CD4-positive, alpha-beta T cell treated with Interleukin-21 for 1 hour (primary cell): ENCODE measurements at regions not wholly inside any gene's neighbourhood (a gene's known extent, or its start where the extent isn't known, plus 50 kb on each side); places are given as distances from the start of the nearest gene placed in this dataset.

Experiments used
- DNase-seq: peaks from one replicate; pipeline ENCODE4 v3.0.0-alpha.2; 2020

DNA sequence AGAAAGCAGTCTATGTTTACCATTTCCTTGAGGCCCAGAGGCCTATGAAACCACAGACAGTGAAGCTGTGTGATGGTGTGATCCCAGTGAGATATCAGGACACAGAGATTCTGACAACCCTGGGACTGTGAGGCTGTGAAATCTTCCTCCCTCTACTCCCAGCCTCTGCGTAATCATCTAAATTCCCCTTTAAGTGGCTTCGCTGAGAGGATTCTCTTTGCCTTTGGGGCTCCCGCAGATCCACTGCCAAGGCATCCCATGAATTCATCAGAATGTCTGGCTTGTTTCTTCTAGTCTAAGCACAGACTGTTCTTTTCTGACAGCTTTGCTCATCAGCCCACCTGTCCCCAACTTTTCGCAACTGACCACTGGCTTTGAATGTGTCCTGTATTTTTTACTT, 901.2 kb upstream of the NR2F2 start:
- no peak for DNase-seq

GRCh38 chr15:95431518-95431917, 899.0 kb upstream of the NR2F2 start:
- no peak for DNase-seq

DNA sequence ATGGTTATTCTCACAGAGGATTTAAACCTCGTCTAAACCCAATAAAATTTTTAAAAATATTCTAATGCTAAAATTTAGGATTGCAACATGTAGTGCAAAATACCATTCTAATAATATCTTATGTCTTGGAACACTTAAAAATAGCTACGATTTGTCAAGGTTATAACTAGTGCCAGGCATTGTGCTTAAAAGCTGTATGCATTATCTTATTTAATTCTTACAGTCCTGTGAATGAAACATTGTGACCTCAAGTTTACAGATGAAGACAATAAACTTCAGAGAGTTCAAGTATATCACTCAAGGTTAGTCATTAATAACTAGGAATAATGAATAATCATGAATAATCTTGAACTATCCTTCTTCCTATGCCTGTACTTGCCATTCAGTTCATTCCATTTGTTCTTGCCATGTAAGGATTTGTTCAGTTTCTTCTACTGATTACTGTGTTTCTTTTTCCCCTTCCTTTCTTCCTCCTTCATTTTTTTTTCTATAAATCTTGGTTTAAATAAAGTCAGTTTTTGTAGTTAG, 897.6 kb upstream of the NR2F2 start:
- no peak for DNase-seq

DNA sequence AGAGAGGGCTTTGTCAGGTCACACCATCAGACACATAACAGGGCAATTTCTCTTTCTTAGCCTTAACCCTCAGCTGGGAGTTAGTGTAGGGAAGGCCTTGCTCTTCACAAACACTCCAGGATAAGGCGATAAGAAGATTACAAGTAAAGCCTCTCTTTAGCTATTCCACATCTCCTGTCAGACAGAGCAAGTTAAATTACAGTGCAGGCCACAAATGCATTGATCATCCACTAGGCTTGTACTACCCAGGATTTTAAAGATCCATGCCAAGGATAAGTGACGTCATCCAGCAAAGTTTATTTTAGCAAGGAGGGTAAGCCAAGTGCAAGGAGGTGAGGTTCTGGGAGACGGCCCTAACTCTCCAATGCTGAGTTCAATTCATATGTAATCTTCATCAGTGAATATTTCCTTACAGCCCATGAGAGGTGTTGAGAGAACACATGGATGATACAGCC, 890.6 kb upstream of the NR2F2 start:
- no peak for DNase-seq

GRCh38 chr15:95440712-95441111, 889.8 kb upstream of the NR2F2 start:
- DNase-seq = no peak

- no peak for DNase-seq
These were observed 888.3 kb upstream of the NR2F2 start for GRCh38 chr15:95442107-95442719.

GRCh38 chr15:95444860-95445259, 885.6 kb upstream of the NR2F2 start:
- DNase-seq = no peak

- peak; percentile 51 for DNase-seq
These were observed 883.6 kb upstream of the NR2F2 start for GRCh38 chr15:95446854-95447253.

- DNase-seq = no peak
These were observed 883.0 kb upstream of the NR2F2 start for GRCh38 chr15:95447486-95447885.

- DNase-seq = no peak
These were observed 881.8 kb upstream of the NR2F2 start for GRCh38 chr15:95448531-95449229.

DNA sequence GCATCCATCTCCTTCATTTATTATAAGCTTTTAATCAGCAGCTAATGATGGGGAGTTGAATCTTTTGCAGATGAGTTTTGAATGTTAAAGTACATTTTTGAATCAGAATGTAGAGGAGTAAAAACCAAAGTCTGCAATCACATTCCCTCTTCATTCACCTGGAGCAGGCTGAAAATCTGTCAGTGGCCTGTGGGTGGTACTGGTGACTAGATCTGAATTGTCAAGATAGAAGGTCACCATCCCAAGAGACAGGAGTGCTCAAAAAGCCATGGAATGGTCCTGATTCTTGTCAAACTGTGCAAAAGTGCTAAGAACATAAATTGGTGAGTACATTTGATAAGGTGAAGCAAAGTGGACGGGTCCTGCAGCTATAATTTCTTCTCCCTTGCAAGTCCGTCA, 881.3 kb upstream of the NR2F2 start:
- DNase-seq = no peak

DNA sequence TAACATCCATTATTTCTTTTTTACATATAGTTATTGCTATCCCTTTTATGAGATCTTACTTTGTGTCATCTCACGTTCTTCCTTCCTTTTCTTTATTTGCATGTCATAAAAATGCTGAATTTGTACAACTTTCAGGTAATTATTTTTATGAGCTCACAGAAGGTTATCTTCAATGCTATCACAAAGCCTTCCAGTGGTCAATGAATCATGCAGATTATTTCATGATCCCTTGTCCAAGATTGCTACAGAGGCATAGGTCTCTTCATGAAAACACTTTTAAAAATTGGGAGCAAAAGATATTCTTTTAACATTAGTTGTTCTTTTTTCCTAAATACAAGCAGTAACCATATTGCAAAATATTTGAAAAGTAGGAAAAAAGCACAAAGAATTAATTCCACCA, 880.1 kb upstream of the NR2F2 start:
- DNase-seq = no peak

DNA sequence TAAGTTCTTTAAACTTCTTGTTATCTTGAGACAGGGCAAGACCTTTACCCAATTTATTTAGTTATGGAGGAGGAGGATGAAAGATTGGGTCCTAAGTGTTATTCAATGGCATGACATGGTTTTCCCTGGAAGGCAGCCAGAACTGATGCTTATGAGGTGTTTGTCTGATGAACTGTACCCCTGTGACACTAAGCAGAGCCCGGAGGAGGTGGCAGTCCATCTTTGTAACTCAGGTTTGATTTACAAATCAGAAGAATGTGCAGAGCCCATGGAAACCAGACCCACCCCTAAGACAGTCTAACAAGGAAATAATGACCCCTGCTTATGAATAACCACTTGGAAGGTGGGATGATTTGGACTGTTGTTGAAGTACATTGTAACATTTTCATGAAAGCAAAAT, 878.6 kb upstream of the NR2F2 start:
- DNase-seq = no peak

DNA sequence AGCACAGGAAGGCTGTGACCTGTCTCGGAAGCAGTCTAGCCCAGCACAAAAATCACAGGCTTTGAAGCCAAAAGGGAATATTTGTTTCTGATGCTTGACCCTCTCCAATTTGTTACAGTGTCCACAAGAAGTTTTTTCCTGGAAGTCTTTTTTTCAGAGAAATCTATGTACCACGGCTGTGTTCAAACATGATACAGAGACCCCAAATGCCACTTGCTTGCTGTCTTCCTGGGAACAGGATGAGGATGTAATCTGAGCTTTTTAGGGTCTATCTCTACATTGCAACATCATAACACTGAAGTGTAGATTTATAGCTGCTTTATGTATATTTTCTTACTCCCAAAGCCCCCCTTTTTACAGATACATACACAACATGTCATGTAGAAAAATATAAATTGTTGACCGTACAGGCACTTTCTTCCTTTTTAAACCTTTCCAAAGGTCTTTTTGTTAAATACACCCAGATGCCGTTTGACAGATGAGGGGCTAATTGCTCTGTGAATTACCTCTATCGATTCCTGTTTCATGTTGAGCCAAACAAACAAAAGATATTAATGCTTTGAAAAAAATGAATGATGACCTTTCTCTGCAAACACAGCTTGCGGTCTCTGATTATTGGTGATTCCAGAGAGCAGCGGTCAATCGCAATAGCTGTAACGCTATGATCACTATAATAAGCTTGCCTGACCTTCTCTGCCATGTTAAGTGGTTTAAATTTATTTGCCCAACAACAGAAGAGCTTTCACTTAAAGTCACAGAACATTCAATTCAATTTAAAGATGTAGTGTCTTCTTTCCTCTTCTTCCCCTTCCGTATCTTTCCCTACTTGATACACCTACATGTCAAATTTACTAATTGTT, 875.9 kb upstream of the NR2F2 start:
- DNase-seq = no peak

- no peak for DNase-seq
These were observed 873.0 kb upstream of the NR2F2 start for GRCh38 chr15:95457520-95457919.

DNA sequence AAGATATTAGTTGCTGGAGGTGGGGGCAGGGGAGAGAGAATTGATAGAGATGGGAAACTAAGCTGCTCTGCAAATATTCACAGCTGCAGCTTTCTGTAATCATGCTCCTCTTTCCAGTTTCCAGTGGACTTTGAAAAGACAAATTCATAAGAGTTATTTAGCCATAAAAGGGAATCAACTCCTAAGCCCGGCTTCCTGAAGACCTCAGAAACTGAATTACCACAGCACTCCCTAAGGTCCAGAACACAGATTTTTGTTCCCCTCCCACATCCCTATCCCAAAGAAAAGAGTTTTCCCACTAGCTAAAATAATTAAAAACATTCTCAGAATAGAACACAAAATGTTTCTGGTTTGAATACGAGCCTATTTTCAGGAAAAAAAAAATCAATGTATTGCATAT, 871.8 kb upstream of the NR2F2 start:
- DNase-seq = no peak

GRCh38 chr15:95459273-95459672, 871.2 kb upstream of the NR2F2 start:
- no peak for DNase-seq

- no peak for DNase-seq
These were observed 866.0 kb upstream of the NR2F2 start for GRCh38 chr15:95464509-95464908.

DNA sequence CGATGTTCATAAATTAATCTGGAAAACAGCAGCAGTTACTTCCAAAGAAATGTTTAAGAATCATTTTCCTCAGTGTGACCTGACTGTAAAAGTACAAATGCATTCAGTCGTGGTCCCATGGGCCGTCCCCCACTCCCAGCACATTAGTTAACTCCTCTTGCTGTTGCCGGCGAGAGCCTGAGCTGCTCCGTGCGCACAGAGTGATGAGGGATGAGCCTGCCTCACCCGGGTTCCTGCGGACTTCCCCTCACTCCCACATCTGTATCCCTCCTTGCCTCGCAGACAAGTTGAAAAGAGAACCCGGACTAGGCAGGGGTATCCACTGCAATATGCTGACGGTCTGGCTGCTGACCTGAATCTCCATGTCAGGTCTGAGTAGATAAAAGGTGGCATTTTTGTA, 861.7 kb upstream of the NR2F2 start:
- no peak for DNase-seq

- DNase-seq = no peak
These were observed 861.0 kb upstream of the NR2F2 start for GRCh38 chr15:95469496-95470000.

DNA sequence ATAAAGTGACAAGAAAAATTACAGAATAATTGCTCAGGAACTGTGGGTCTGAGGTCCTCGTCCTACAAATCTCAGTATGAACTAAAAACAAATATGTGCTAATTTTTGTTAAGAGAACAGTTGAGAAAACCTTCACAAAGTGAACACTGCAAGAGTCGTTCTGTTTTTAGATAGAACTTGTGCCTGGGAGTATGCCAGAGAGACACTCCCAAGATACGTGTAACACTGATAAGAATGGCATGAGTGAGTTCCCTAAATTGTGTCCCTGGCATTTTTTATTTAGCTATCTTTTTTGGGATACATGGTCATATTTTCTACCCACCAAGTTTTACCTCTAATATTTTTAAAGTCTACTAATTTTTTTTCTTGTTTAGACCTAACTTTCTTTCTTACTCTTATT, 860.0 kb upstream of the NR2F2 start:
- DNase-seq = no peak

- no peak for DNase-seq
These were observed 859.4 kb upstream of the NR2F2 start for GRCh38 chr15:95470997-95471689.

- DNase-seq = no peak
These were observed 858.8 kb upstream of the NR2F2 start for GRCh38 chr15:95471690-95472086.
